OCI-LY1 (cell line): ENCODE measurements at regions not wholly inside any gene's neighbourhood (a gene's known extent, or its start where the extent isn't known, plus 50 kb on each side); places are given as distances from the start of the nearest gene placed in this dataset.

Experiments used
- H2AFZ ChIP-seq: fragments of 200-600 bp; sonication (generic), shearing (Covaris generic); 2 replicates; pipeline ENCODE4 v1.6.0; 2014; ENCODE audit warnings: antibody characterized with exemption, mild to moderate bottlenecking, low read length
- H3F3A ChIP-seq: fragments of 200-600 bp; sonication (generic), shearing (Covaris generic); 2 replicates; pipeline ENCODE4 v1.6.0; 2014; ENCODE audit warnings: mild to moderate bottlenecking, antibody characterized with exemption, low read length, moderate library complexity; ENCODE audit not compliant: insufficient read depth
- H3K27ac ChIP-seq: fragments of 200-600 bp; sonication (generic); 2 replicates; pipeline ENCODE4 v1.5.1; 2014; ENCODE audit warnings: low read length, mixed run types, mild to moderate bottlenecking, low read depth; ENCODE audit not compliant: poor library complexity, severe bottlenecking
- H3K27me3 ChIP-seq: fragments of 200-600 bp; sonication (generic); 2 replicates; pipeline ENCODE4 v1.6.0; 2014; ENCODE audit warnings: antibody characterized with exemption, mild to moderate bottlenecking, low read length, moderate library complexity; ENCODE audit not compliant: insufficient read depth
- H3K36me3 ChIP-seq: fragments of 200-600 bp; sonication (generic); 2 replicates; pipeline ENCODE4 v1.6.1; 2014; ENCODE audit warnings: mild to moderate bottlenecking, antibody characterized with exemption, low read length, moderate library complexity, mixed read lengths; ENCODE audit not compliant: insufficient read depth
- H3K4me1 ChIP-seq: fragments of 200-600 bp; sonication (generic); 2 replicates; pipeline ENCODE4 v1.5.1; 2014; ENCODE audit warnings: mild to moderate bottlenecking, low read length, moderate library complexity; ENCODE audit not compliant: insufficient read depth, severe bottlenecking
- H3K4me2 ChIP-seq: fragments of 200-600 bp; sonication (generic), shearing (Covaris generic); 2 replicates; pipeline ENCODE4 v1.6.1; 2014; ENCODE audit warnings: low read length
- H3K4me3 ChIP-seq: fragments of 200-600 bp; sonication (generic); 2 replicates; pipeline ENCODE4 v1.5.1; 2014; ENCODE audit warnings: low read length, low read depth, mild to moderate bottlenecking, mixed read lengths; ENCODE audit not compliant: poor library complexity, severe bottlenecking
- H3K79me2 ChIP-seq: fragments of 200-600 bp; shearing (Covaris generic); 2 replicates; pipeline ENCODE4 v1.6.1; 2016; ENCODE audit warnings: mixed run types, low read length, mixed read lengths; ENCODE audit not compliant: insufficient read depth
- H3K9ac ChIP-seq: fragments of 200-600 bp; sonication (generic), shearing (Covaris generic); 2 replicates; pipeline ENCODE4 v1.6.1; 2014; ENCODE audit warnings: mild to moderate bottlenecking, low read length, mixed read lengths
- H3K9me2 ChIP-seq: fragments of 200-600 bp; sonication (generic), shearing (Covaris generic); 2 replicates; pipeline ENCODE4 v1.6.1; 2014; ENCODE audit warnings: low read depth, mild to moderate bottlenecking, low read length, mixed read lengths
- H3K9me3 ChIP-seq: fragments of 200-600 bp; shearing (Covaris generic); 2 replicates; pipeline ENCODE4 v1.6.1; 2014; ENCODE audit warnings: low read length, mixed read lengths
- H4K20me1 ChIP-seq: fragments of 200-600 bp; sonication (generic), shearing (Covaris generic); 2 replicates; pipeline ENCODE4 v1.6.0; 2016; ENCODE audit warnings: mild to moderate bottlenecking, low read length; ENCODE audit not compliant: insufficient read depth
- CTCF ChIP-seq: fragments of 200-600 bp; sonication (generic), shearing (Covaris generic); IDR thresholded peaks from 2 replicates; pipeline ENCODE4 v1.5.1; 2017; ENCODE audit warnings: mild to moderate bottlenecking, antibody characterized with exemption, low read length, moderate library complexity, mixed read lengths
- EZH2 ChIP-seq: fragments of 200-600 bp; sonication (generic), shearing (Covaris generic); IDR thresholded peaks from 2 replicates; pipeline ENCODE4 v1.8.0; 2017; ENCODE audit warnings: borderline replicate concordance, mixed run types, mild to moderate bottlenecking, antibody characterized with exemption, low read length, moderate library complexity, mixed read lengths

DNA sequence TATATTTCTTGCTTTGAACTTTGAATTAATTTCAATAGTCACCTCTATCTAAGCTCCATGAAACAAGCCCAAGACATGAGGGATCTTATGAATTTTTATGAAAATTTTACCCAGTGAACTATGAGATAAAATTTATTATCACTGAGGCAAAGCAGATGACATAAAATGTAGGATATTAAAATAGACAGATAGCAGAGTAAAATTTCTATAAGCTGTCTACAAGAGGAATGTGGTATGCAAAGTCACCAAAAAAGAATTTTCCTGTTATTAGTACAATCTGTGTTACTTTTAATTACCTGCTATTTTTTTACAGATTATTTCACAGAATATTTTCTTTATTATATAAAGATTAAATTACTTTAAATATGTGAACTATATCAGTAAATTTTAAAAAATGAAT is 2312.6 kb downstream of the PCDH9 start:
- H3K79me2 ChIP-seq, result no peaks in the 10 kb centered on the region
- no peaks in the 10 kb centered on the region for H3K9me2 ChIP-seq
- no peaks in the 10 kb centered on the region for H3K36me3 ChIP-seq
- TF ChIP-seq EZH2, result no peak
- no peak for TF ChIP-seq CTCF
- H3K27ac ChIP-seq, result no peak overlapping the region
- H4K20me1 ChIP-seq, result no peaks in the 10 kb centered on the region
- H3K27me3 ChIP-seq, result no peaks in the 10 kb centered on the region
- H3K4me1 ChIP-seq, result no peaks in the 10 kb centered on the region
- H3K9ac ChIP-seq, result no peak overlapping the region
- no peak overlapping the region for H3K4me2 ChIP-seq
- peaks cover 3% of the 10 kb centered on the region; the same call in 1 of the 2 replicates for H3K9me3 ChIP-seq
- H2AFZ ChIP-seq, result no peak overlapping the region
- no peak overlapping the region for H3K4me3 ChIP-seq
- H3F3A ChIP-seq, result no peaks in the 10 kb centered on the region

- Histone ChIP-seq H3K4me2 (no peak overlapping the region), H3K9me3 (peaks cover 3% of the 10 kb centered on the region; the same call in 1 of the 2 replicates), H3F3A (no peaks in the 10 kb centered on the region; the same call in 1 of the 2 replicates), H3K4me1 (no peaks in the 10 kb centered on the region), H4K20me1 (no peaks in the 10 kb centered on the region), H2AFZ (no peak overlapping the region), H3K4me3 (no peak overlapping the region), H3K27me3 (no peaks in the 10 kb centered on the region), H3K27ac (no peak overlapping the region), H3K9ac (no peak overlapping the region), H3K9me2 (no peaks in the 10 kb centered on the region), H3K79me2 (no peaks in the 10 kb centered on the region), H3K36me3 (no peaks in the 10 kb centered on the region)
- TF ChIP-seq EZH2, result no peak
- TF ChIP-seq CTCF, result no peak
These were observed 2318.0 kb downstream of the PCDH9 start for GRCh38 chr13:64912141-64912540.

DNA sequence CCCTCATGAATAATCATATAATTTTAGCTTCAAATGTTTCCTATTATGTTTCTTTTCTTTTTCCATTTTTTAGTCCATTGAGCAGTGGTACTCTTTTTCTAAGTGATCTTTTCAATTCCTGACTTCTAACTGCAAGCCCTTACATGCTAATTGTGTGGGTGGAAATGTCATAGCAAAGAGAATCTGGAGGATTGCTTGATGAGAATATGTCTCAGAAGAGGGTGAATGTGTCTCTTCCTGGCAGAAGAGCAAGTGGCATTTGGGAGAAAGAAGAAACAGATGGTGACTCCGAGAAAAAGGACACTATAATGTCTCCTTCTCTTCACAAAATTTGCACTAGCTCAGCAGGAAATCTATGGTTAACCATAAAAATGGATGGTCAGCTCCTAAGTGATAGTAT is 2320.0 kb downstream of the PCDH9 start:
- peaks cover 3% of the 10 kb centered on the region; the same call in 1 of the 2 replicates for H3K9me3 ChIP-seq
- H3K4me1 ChIP-seq, result no peaks in the 10 kb centered on the region
- H3K79me2 ChIP-seq, result no peaks in the 10 kb centered on the region
- no peaks in the 10 kb centered on the region for H3K9me2 ChIP-seq
- H3K4me3 ChIP-seq, result no peak overlapping the region
- H3K9ac ChIP-seq, result no peak overlapping the region
- H3K4me2 ChIP-seq, result no peak overlapping the region
- H4K20me1 ChIP-seq, result no peaks in the 10 kb centered on the region
- no peak overlapping the region for H2AFZ ChIP-seq
- no peaks in the 10 kb centered on the region; the same call in 1 of the 2 replicates for H3F3A ChIP-seq
- no peaks in the 10 kb centered on the region for H3K36me3 ChIP-seq
- H3K27me3 ChIP-seq, result no peaks in the 10 kb centered on the region
- TF ChIP-seq CTCF (no peak), EZH2 (no peak)
- no peak overlapping the region for H3K27ac ChIP-seq
